Osteocyte (in vitro differentiated cells): ENCODE measurements at regions not wholly inside any gene's neighbourhood (a gene's known extent, or its start where the extent isn't known, plus 50 kb on each side); places are given as distances from the start of the nearest gene placed in this dataset.

ENCODE experiments used
- DNase-seq: peaks from one replicate; pipeline ENCODE4 v3.0.0; 2021; ENCODE audit warnings: mixed read lengths; ENCODE audit not compliant: unreplicated experiment; ENCODE audit errors: extremely low spot score
- H3K27ac Mint-ChIP-seq: one replicate; pipeline ENCODE4 v1.8.0; 2021; ENCODE audit warnings: mild to moderate bottlenecking, mixed read lengths; ENCODE audit not compliant: unreplicated experiment
- H3K27me3 Mint-ChIP-seq: one replicate; pipeline ENCODE4 v1.8.0; 2021; ENCODE audit warnings: mixed read lengths; ENCODE audit not compliant: unreplicated experiment
- H3K36me3 Mint-ChIP-seq: one replicate; pipeline ENCODE4 v1.8.0; 2021; ENCODE audit warnings: mixed read lengths; ENCODE audit not compliant: unreplicated experiment
- H3K4me1 Mint-ChIP-seq: one replicate; pipeline ENCODE4 v1.8.0; 2021; ENCODE audit warnings: mixed read lengths; ENCODE audit not compliant: unreplicated experiment
- H3K4me3 Mint-ChIP-seq: one replicate; pipeline ENCODE4 v1.8.0; 2021; ENCODE audit warnings: mild to moderate bottlenecking, moderate library complexity, mixed read lengths; ENCODE audit not compliant: unreplicated experiment
- H3K9me3 Mint-ChIP-seq: one replicate; pipeline ENCODE4 v1.8.0; 2021; ENCODE audit warnings: mixed read lengths; ENCODE audit not compliant: unreplicated experiment
- CTCF ChIP-seq: fragments of 200-600 bp; sonication (generic); IDR thresholded peaks from 2 replicates; pipeline ENCODE4 v1.5.0; 2021; ENCODE audit warnings: antibody characterized with exemption, mild to moderate bottlenecking, moderate library complexity

- H3K4me1 Mint-ChIP-seq: no peaks in the 10 kb centered on the region
- no peak overlapping the region for H3K27ac Mint-ChIP-seq
- no peak for TF ChIP-seq CTCF
- H3K27me3 Mint-ChIP-seq: no peaks in the 10 kb centered on the region
- no peaks in the 10 kb centered on the region for H3K36me3 Mint-ChIP-seq
- no peaks in the 10 kb centered on the region for H3K9me3 Mint-ChIP-seq
- no peak overlapping the region for H3K4me3 Mint-ChIP-seq
- DNase-seq: no peak
Measured at GRCh38 chr7:12868027-12868426, 180.6 kb downstream of the ARL4A start.

- Mint-ChIP-seq H3K27me3 (no peaks in the 10 kb centered on the region), H3K27ac (no peak overlapping the region), H3K4me1 (no peaks in the 10 kb centered on the region), H3K4me3 (no peak overlapping the region), H3K36me3 (no peaks in the 10 kb centered on the region), H3K9me3 (no peaks in the 10 kb centered on the region)
- no peak for DNase-seq
- no peak for TF ChIP-seq CTCF
Measured at GRCh38 chr7:12870219-12870618, 182.8 kb downstream of the ARL4A start.

- H3K9me3 Mint-ChIP-seq: no peaks in the 10 kb centered on the region
- no peak for TF ChIP-seq CTCF
- H3K27ac Mint-ChIP-seq: no peak overlapping the region
- no peak for DNase-seq
- H3K36me3 Mint-ChIP-seq: no peaks in the 10 kb centered on the region
- no peaks in the 10 kb centered on the region for H3K27me3 Mint-ChIP-seq
- no peak overlapping the region for H3K4me3 Mint-ChIP-seq
- H3K4me1 Mint-ChIP-seq: no peaks in the 10 kb centered on the region
Measured at GRCh38 chr7:12872487-12872886, 185.1 kb downstream of the ARL4A start.

GRCh38 chr7:12873571-12873970, 186.1 kb downstream of the ARL4A start:
- H3K27ac Mint-ChIP-seq: no peak overlapping the region
- no peak for TF ChIP-seq CTCF

GRCh38 chr7:12879139-12879538, 191.7 kb downstream of the ARL4A start:
- Mint-ChIP-seq H3K27ac (no peak overlapping the region), H3K27me3 (no peaks in the 10 kb centered on the region), H3K4me3 (no peak overlapping the region), H3K4me1 (no peaks in the 10 kb centered on the region), H3K36me3 (no peaks in the 10 kb centered on the region), H3K9me3 (no peaks in the 10 kb centered on the region)
- no peak for DNase-seq
- TF ChIP-seq CTCF: no peak

More at GRCh38 chr7:12873571-12873970, 186.1 kb downstream of the ARL4A start:
- H3K9me3 Mint-ChIP-seq: no peaks in the 10 kb centered on the region
- DNase-seq: no peak
- no peaks in the 10 kb centered on the region for H3K27me3 Mint-ChIP-seq
- no peaks in the 10 kb centered on the region for H3K4me1 Mint-ChIP-seq
- H3K36me3 Mint-ChIP-seq: no peaks in the 10 kb centered on the region
- no peak overlapping the region for H3K4me3 Mint-ChIP-seq
